ENCODE measurements at regions not wholly inside any gene's neighbourhood (a gene's known extent, or its start where the extent isn't known, plus 50 kb on each side); places are given as distances from the start of the nearest gene placed in this dataset.
"Not testable (repeated sequence)": the region's sequence is repeated elsewhere in the genome, so short reads cannot be mapped to it uniquely, and the experiment has no call there.

DNA sequence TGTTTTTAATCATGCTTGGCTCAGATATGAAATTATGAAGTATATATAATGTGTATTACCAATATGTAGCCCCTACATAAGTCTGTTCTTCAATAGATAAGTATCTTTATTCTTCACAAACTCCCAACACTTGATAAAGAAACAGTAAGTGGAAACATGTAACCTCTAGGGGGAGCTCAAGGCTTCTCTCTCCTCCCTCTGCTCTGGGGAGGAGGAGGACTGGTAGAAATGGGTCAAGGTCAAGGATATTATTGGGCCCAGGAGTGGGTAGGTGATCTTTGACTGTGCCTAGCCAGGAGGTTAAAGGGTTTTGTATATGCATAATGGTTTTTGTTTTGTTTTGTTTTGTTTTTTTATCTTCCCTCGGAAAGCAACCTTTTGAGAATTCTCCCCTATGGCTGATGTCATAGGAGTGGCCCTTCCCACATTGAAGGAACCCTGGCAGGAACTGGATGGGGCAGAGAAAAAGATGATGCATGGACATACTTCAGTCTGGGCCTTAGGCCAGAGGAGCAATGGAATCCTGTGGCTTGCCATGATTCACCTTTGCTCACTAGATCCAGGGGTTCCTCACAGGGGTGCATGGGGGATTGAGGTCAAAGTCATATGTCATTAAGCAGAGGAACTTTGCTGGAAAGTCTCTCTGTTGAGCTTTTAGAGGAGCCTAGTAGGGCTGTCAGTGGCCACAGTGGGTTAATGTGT, 460.3 kb downstream of the MID1IP1 start:
- Histone ChIP-seq H3K9me3 (replicated peaks) (no peaks in the 10 kb centered on the region), H3K36me3 (no peaks in the 10 kb centered on the region), H3K27me3 (replicated peaks) (no peaks in the 10 kb centered on the region), H3K4me1 (replicated peaks) (peaks cover 7% of the 10 kb centered on the region; the same call in 1 of the 2 replicates), H3K27ac (no peak overlapping the region), H3K4me3 (no peak overlapping the region)
- DNase-seq (ENCODE audit: low read depth in 1 of 2, low spot score in 2 of 2), result peak; percentile 40 to 41

GRCh38 chrX:39262641-39263040, 461.4 kb downstream of the MID1IP1 start:
- no peaks in the 10 kb centered on the region for H3K36me3 ChIP-seq
- H3K27me3 ChIP-seq (replicated peaks), result no peaks in the 10 kb centered on the region
- no peak for DNase-seq (ENCODE audit: low read depth in 1 of 2, low spot score in 2 of 2)
- no peaks in the 10 kb centered on the region for H3K9me3 ChIP-seq (replicated peaks)
- no peak overlapping the region for H3K27ac ChIP-seq
- no peak overlapping the region for H3K4me3 ChIP-seq
- peaks cover 7% of the 10 kb centered on the region; the same call in 1 of the 2 replicates for H3K4me1 ChIP-seq (replicated peaks)

- no peak overlapping the region for H3K4me3 ChIP-seq
- no peaks in the 10 kb centered on the region for H3K36me3 ChIP-seq
- no peak for DNase-seq (ENCODE audit: low read depth in 1 of 2, low spot score in 2 of 2)
- peaks cover 7% of the 10 kb centered on the region; the same call in 1 of the 2 replicates for H3K4me1 ChIP-seq (replicated peaks)
- no peaks in the 10 kb centered on the region for H3K9me3 ChIP-seq (replicated peaks)
- H3K27ac ChIP-seq, result no peak overlapping the region
- no peaks in the 10 kb centered on the region for H3K27me3 ChIP-seq (replicated peaks)
These were observed 462.8 kb downstream of the MID1IP1 start for GRCh38 chrX:39264023-39264422.

DNA sequence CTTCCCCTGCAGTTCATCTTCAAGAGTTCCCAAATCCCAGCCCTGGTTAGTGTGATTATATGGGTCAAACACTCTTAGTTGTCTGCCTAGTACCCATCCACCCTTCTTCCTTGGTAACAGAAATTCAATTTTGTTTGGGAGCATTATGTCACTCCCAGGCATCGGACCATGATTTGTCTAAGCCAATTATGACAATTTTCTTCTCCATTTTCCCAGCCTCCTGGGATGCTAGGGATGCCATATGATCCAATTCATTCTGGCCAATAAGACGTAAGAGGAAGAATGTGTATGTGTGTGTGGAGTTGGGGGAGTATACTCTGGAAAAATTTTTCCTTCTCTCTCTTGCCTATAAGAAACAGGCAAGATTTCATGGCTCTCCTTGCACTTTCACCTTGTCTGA, 465.9 kb downstream of the MID1IP1 start:
- H3K27me3 ChIP-seq (replicated peaks), result no peaks in the 10 kb centered on the region
- H3K36me3 ChIP-seq, result no peaks in the 10 kb centered on the region
- H3K4me1 ChIP-seq (replicated peaks), result no peaks in the 10 kb centered on the region
- DNase-seq (ENCODE audit: low read depth in 1 of 2, low spot score in 2 of 2), result no peak
- no peak overlapping the region for H3K4me3 ChIP-seq
- no peak overlapping the region for H3K27ac ChIP-seq
- H3K9me3 ChIP-seq (replicated peaks), result no peaks in the 10 kb centered on the region

DNA sequence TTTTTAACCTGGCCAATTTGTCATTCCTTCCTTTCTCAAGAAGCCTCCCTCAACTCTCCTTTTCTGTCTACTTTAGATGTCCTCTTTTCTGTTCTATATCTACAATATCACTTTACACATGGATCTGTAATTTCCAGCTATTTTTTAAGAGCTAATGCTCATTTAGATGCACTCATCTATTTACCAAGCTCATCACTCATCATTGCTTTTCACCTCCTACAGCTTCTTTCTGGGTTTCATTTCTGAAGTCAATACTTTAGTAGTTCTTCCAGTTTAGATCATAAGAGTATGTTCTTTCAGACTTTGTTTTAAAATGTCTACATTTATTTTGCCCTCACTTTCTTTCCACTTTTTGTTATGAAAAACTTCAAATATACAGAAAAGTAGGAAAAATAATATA, 466.9 kb downstream of the MID1IP1 start:
- Histone ChIP-seq H3K36me3 (no peaks in the 10 kb centered on the region), H3K9me3 (replicated peaks) (no peaks in the 10 kb centered on the region), H3K27me3 (replicated peaks) (no peaks in the 10 kb centered on the region), H3K27ac (no peak overlapping the region), H3K4me1 (replicated peaks) (no peaks in the 10 kb centered on the region), H3K4me3 (no peak overlapping the region)
- no peak for DNase-seq (ENCODE audit: low read depth in 1 of 2, low spot score in 2 of 2)

DNA sequence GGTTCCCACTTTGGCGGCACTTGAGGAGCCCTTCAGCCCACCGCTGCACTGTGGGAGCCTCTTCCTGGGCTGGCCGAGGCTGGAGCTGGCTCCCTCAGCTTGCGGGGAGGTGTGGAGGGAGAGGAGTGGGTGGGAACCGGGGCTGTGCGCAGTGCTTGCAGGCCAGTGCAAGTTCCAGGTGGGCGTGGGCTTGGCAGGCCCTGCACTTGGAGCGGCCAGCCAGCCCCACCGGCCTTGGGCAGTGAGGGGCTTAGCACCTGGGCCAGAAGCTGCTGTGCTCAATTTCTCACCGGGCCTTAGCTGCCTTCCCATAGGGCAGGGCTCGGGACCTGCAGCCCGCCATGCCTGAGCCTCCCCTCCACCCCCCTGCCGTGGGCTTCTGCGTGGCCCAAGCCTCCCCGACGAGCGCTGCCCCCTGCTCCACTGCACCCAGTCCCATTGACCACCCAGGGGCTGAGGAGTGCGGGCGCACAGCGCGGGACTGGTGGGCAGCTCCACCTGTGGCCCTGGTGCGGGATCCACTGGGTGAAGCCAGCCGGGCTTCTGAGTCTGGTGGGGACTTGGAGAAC, 474.3 kb downstream of the MID1IP1 start:
- H3K4me3 ChIP-seq, result no peak overlapping the region
- H3K27me3 ChIP-seq (replicated peaks), result no peaks in the 10 kb centered on the region
- H3K4me1 ChIP-seq (replicated peaks), result no peaks in the 10 kb centered on the region
- H3K27ac ChIP-seq, result no peak overlapping the region
- no peaks in the 10 kb centered on the region for H3K36me3 ChIP-seq
- H3K9me3 ChIP-seq (replicated peaks), result no peaks in the 10 kb centered on the region
- no peak for DNase-seq (ENCODE audit: low read depth in 1 of 2, low spot score in 2 of 2)

DNA sequence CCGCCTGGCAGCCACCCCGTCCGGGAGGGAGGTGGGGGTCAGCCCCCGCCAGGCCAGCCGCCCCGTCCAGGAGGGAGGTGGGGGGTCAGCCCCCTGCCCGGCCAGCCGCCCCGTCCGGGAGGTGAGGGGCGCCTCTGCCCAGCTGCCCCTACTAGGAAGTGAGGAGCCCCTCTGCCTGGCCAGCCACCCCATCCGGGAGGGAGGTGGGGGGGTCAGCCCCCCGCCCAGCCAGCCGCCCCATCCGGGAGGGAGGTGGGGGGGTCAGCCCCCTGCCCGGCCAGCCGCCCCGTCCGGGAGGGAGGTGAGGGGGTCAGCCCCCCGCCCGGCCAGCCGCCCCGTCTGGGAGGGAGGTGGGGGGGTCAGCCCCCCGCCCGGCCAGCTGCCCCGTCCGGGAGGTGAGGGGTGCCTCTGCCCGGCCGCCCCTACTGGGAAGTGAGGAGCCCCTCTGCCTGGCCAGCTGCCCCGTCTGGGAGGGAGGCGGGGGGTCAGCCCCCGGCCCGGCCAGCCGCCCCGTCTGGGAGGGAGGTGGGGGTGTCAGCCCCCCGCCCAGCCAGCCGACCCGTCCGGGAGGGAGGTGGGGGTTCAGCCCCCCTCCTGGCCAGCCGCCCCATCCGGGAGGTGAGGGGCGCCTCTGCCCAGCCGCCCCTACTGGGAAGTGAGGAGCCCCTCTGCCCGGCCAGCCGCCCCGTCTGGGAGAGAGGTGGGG, 476.6 kb downstream of the MID1IP1 start:
- H3K36me3 ChIP-seq; H3K4me1 ChIP-seq (replicated peaks); H3K27me3 ChIP-seq (replicated peaks); DNase-seq (ENCODE audit: low read depth in 1 of 2, low spot score in 2 of 2); H3K4me3 ChIP-seq; H3K9me3 ChIP-seq (replicated peaks); H3K27ac ChIP-seq: not testable (repeated sequence)

DNA sequence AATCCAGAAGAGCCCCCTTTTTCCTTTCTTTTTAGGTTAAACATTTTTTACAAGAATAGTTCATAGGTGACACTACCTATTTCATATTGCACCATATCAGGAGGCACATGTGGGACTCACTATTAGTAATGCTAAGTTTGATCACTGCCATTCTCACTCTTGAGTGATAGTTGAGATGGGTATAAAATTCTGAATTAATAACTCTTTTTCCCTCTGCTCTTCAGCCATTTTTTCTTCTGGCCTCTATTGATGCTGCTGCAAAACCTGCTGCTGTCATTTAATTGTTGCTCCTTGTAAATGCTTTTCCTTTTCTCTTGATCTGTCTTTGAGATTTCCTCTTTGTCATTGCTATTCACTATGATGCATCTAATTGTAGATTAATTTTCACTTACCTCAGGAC, 482.0 kb downstream of the MID1IP1 start:
- no peaks in the 10 kb centered on the region; the same call in 1 of the 2 replicates for H3K9me3 ChIP-seq (replicated peaks)
- no peak overlapping the region for H3K4me3 ChIP-seq
- no peaks in the 10 kb centered on the region for H3K36me3 ChIP-seq
- no peaks in the 10 kb centered on the region for H3K27me3 ChIP-seq (replicated peaks)
- no peak for DNase-seq (ENCODE audit: low read depth in 1 of 2, low spot score in 2 of 2)
- no peak overlapping the region for H3K27ac ChIP-seq
- H3K4me1 ChIP-seq (replicated peaks), result no peaks in the 10 kb centered on the region

DNA sequence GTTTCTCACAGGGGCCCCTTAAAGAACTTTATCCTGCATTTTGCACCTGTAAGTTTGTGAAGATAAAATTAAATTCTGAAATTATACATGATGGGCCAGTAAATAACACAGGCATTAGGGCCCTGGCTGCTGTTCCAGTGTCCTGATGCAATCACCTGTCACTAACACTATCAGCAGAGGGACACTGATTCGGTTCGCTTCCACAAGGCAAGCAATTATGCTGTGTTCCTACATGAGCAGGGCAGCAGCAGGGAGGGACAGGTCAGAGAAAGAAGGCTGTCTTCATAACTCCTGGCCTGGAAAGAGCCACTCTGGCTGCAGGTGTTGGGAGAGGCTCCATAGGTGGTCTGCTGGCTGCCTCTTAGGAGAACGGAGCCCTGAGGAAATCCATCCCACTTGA, 487.3 kb downstream of the MID1IP1 start:
- Histone ChIP-seq H3K4me3 (no peak overlapping the region), H3K9me3 (replicated peaks) (no peaks in the 10 kb centered on the region; the same call in 1 of the 2 replicates), H3K36me3 (no peaks in the 10 kb centered on the region), H3K27ac (no peak overlapping the region), H3K4me1 (replicated peaks) (no peaks in the 10 kb centered on the region), H3K27me3 (replicated peaks) (no peaks in the 10 kb centered on the region)
- DNase-seq (ENCODE audit: low read depth in 1 of 2, low spot score in 2 of 2), result no peak

- Histone ChIP-seq H3K27ac (no peak overlapping the region), H3K4me3 (no peak overlapping the region), H3K9me3 (replicated peaks) (no peaks in the 10 kb centered on the region), H3K36me3 (no peaks in the 10 kb centered on the region), H3K27me3 (replicated peaks) (no peaks in the 10 kb centered on the region), H3K4me1 (replicated peaks) (no peaks in the 10 kb centered on the region)
- no peak for DNase-seq (ENCODE audit: low read depth in 1 of 2, low spot score in 2 of 2)
These were observed 488.6 kb downstream of the MID1IP1 start for GRCh38 chrX:39289827-39290226.

GRCh38 chrX:39293203-39293602, 491.9 kb downstream of the MID1IP1 start:
- Histone ChIP-seq H3K9me3 (replicated peaks) (no peaks in the 10 kb centered on the region), H3K4me1 (replicated peaks) (no peaks in the 10 kb centered on the region), H3K36me3 (no peaks in the 10 kb centered on the region), H3K4me3 (no peak overlapping the region), H3K27me3 (replicated peaks) (no peaks in the 10 kb centered on the region), H3K27ac (no peak overlapping the region)
- DNase-seq (ENCODE audit: low read depth in 1 of 2, low spot score in 2 of 2), result no peak

DNA sequence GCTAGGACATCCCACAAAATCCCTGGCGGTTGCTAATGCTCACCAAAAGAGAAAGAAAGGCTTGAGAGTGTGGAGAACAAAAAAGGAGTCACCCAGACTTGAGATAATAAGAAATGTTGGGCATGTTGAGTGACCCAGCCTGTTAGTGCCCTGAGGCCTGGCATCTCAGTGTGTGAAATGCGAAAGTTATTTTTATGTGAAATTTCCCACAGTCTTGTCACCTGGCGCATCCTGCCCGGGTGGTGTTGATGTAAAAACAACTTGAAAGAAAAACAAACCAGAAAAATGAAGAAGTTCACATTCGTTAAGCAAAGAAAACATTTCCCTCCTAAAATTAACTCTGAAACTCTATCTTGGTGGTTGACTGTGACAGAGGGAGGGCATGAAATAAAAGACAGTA, 495.2 kb downstream of the MID1IP1 start:
- Histone ChIP-seq H3K36me3 (no peaks in the 10 kb centered on the region), H3K9me3 (replicated peaks) (no peaks in the 10 kb centered on the region), H3K27ac (no peak overlapping the region), H3K4me3 (no peak overlapping the region), H3K27me3 (replicated peaks) (no peaks in the 10 kb centered on the region), H3K4me1 (replicated peaks) (no peaks in the 10 kb centered on the region)
- no peak for DNase-seq (ENCODE audit: low read depth in 1 of 2, low spot score in 2 of 2)

DNA sequence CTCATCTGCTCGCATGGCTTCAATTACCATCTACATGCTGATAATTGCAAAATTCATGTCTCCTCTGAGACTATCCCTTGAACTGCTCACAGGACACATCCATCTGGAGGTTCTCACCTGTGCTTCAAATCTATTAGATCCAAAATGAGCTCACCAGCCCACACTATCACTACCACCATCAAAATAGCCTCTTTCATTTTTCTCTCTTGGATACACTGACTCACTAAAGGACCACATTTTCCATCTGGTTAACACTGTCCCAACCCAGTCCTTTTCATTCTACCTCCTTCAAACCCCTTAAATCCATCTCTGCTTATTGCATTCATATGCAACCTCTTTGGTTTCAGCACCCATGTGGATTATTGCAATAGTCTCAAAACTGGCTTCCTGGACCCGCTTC, 497.6 kb downstream of the MID1IP1 start:
- no peaks in the 10 kb centered on the region for H3K4me1 ChIP-seq (replicated peaks)
- H3K9me3 ChIP-seq (replicated peaks), result no peaks in the 10 kb centered on the region

GRCh38 chrX:39299615-39300014, 498.4 kb downstream of the MID1IP1 start:
- Histone ChIP-seq H3K4me3 (no peak overlapping the region), H3K27me3 (replicated peaks) (no peaks in the 10 kb centered on the region), H3K4me1 (replicated peaks) (no peaks in the 10 kb centered on the region), H3K27ac (no peak overlapping the region), H3K36me3 (no peaks in the 10 kb centered on the region), H3K9me3 (replicated peaks) (no peaks in the 10 kb centered on the region)
- no peak for DNase-seq (ENCODE audit: low read depth in 1 of 2, low spot score in 2 of 2)

More for the DNA sequence above, 497.6 kb downstream of the MID1IP1 start:
- Histone ChIP-seq H3K27ac (no peak overlapping the region), H3K4me3 (no peak overlapping the region), H3K36me3 (no peaks in the 10 kb centered on the region), H3K27me3 (replicated peaks) (no peaks in the 10 kb centered on the region)
- DNase-seq (ENCODE audit: low read depth in 1 of 2, low spot score in 2 of 2), result no peak

All from SJSA1 (cell line).